Sigmoid colon (tissue), 4 donors: ENCODE measurements at regions not wholly inside any gene's neighbourhood (a gene's known extent, or its start where the extent isn't known, plus 50 kb on each side); places are given as distances from the start of the nearest gene placed in this dataset.

ENCODE experiments used
- CTCF ChIP-seq, 4 experiments: fragments of 450-650 bp in 3 of 4; fragments of 200-600 bp in 1 of 4; IDR thresholded peaks; one replicate each; pipeline ENCODE4 v1.5.1; 2016 to 2019; ENCODE audit warnings: antibody characterized with exemption in 4 of 4, mild to moderate bottlenecking in 3 of 4, moderate library complexity in 2 of 4
- EP300 ChIP-seq, 4 donors: sonication (generic); formaldehyde crosslinking; IDR thresholded peaks; one replicate each; pipeline ENCODE4 v1.6.1; 2017; ENCODE audit warnings: antibody characterized with exemption in 4 of 4
- POLR2A ChIP-seq, 2 donors: fragments of 450-650 bp; IDR thresholded peaks; one replicate each; pipeline ENCODE4 v1.6.1; 2016; ENCODE audit warnings: antibody characterized with exemption in 2 of 2, mild to moderate bottlenecking in 2 of 2, moderate library complexity in 2 of 2
- POLR2AphosphoS5 ChIP-seq, 4 donors: sonication (generic); formaldehyde crosslinking; IDR thresholded peaks; one replicate each; pipeline ENCODE4 v1.6.1; 2017; ENCODE audit warnings: antibody characterized with exemption in 4 of 4

- no peak for TF ChIP-seq CTCF (IDR thresholded peaks at IDR 0.05)
- no peak for TF ChIP-seq POLR2A (IDR thresholded peaks at IDR 0.05)
- TF ChIP-seq POLR2AphosphoS5 (IDR thresholded peaks at IDR 0.05): no peak
- no peak for TF ChIP-seq EP300 (IDR thresholded peaks at IDR 0.05)
Measured at GRCh38 chr7:46649876-46650275, 728.8 kb upstream of the IGFBP3 start.
